OCI-LY1 (cell line): ENCODE measurements at regions not wholly inside any gene's neighbourhood (a gene's known extent, or its start where the extent isn't known, plus 50 kb on each side); places are given as distances from the start of the nearest gene placed in this dataset.

Experiments used
- H2AFZ ChIP-seq: fragments of 200-600 bp; sonication (generic), shearing (Covaris generic); 2 replicates; pipeline ENCODE4 v1.6.0; 2014; ENCODE audit warnings: antibody characterized with exemption, mild to moderate bottlenecking, low read length
- H3F3A ChIP-seq: fragments of 200-600 bp; sonication (generic), shearing (Covaris generic); 2 replicates; pipeline ENCODE4 v1.6.0; 2014; ENCODE audit warnings: mild to moderate bottlenecking, antibody characterized with exemption, low read length, moderate library complexity; ENCODE audit not compliant: insufficient read depth
- H3K27ac ChIP-seq: fragments of 200-600 bp; sonication (generic); 2 replicates; pipeline ENCODE4 v1.5.1; 2014; ENCODE audit warnings: low read length, mixed run types, mild to moderate bottlenecking, low read depth; ENCODE audit not compliant: poor library complexity, severe bottlenecking
- H3K27me3 ChIP-seq: fragments of 200-600 bp; sonication (generic); 2 replicates; pipeline ENCODE4 v1.6.0; 2014; ENCODE audit warnings: antibody characterized with exemption, mild to moderate bottlenecking, low read length, moderate library complexity; ENCODE audit not compliant: insufficient read depth
- H3K36me3 ChIP-seq: fragments of 200-600 bp; sonication (generic); 2 replicates; pipeline ENCODE4 v1.6.1; 2014; ENCODE audit warnings: mild to moderate bottlenecking, antibody characterized with exemption, low read length, moderate library complexity, mixed read lengths; ENCODE audit not compliant: insufficient read depth
- H3K4me1 ChIP-seq: fragments of 200-600 bp; sonication (generic); 2 replicates; pipeline ENCODE4 v1.5.1; 2014; ENCODE audit warnings: mild to moderate bottlenecking, low read length, moderate library complexity; ENCODE audit not compliant: insufficient read depth, severe bottlenecking
- H3K4me2 ChIP-seq: fragments of 200-600 bp; sonication (generic), shearing (Covaris generic); 2 replicates; pipeline ENCODE4 v1.6.1; 2014; ENCODE audit warnings: low read length
- H3K4me3 ChIP-seq: fragments of 200-600 bp; sonication (generic); 2 replicates; pipeline ENCODE4 v1.5.1; 2014; ENCODE audit warnings: low read length, low read depth, mild to moderate bottlenecking, mixed read lengths; ENCODE audit not compliant: poor library complexity, severe bottlenecking
- H3K79me2 ChIP-seq: fragments of 200-600 bp; shearing (Covaris generic); 2 replicates; pipeline ENCODE4 v1.6.1; 2016; ENCODE audit warnings: mixed run types, low read length, mixed read lengths; ENCODE audit not compliant: insufficient read depth
- H3K9ac ChIP-seq: fragments of 200-600 bp; sonication (generic), shearing (Covaris generic); 2 replicates; pipeline ENCODE4 v1.6.1; 2014; ENCODE audit warnings: mild to moderate bottlenecking, low read length, mixed read lengths
- H3K9me2 ChIP-seq: fragments of 200-600 bp; sonication (generic), shearing (Covaris generic); 2 replicates; pipeline ENCODE4 v1.6.1; 2014; ENCODE audit warnings: low read depth, mild to moderate bottlenecking, low read length, mixed read lengths
- H3K9me3 ChIP-seq: fragments of 200-600 bp; shearing (Covaris generic); 2 replicates; pipeline ENCODE4 v1.6.1; 2014; ENCODE audit warnings: low read length, mixed read lengths
- H4K20me1 ChIP-seq: fragments of 200-600 bp; sonication (generic), shearing (Covaris generic); 2 replicates; pipeline ENCODE4 v1.6.0; 2016; ENCODE audit warnings: mild to moderate bottlenecking, low read length; ENCODE audit not compliant: insufficient read depth
- EZH2 ChIP-seq: fragments of 200-600 bp; sonication (generic), shearing (Covaris generic); IDR thresholded peaks from 2 replicates; pipeline ENCODE4 v1.8.0; 2017; ENCODE audit warnings: borderline replicate concordance, mixed run types, mild to moderate bottlenecking, antibody characterized with exemption, low read length, moderate library complexity, mixed read lengths
- TF ChIP-seq, protein P1 (sequence below): fragments of 200-600 bp; sonication (generic), shearing (Covaris generic); IDR thresholded peaks from 2 replicates; pipeline ENCODE4 v1.5.1; 2017; ENCODE audit warnings: mild to moderate bottlenecking, antibody characterized with exemption, low read length, moderate library complexity, mixed read lengths

DNA sequence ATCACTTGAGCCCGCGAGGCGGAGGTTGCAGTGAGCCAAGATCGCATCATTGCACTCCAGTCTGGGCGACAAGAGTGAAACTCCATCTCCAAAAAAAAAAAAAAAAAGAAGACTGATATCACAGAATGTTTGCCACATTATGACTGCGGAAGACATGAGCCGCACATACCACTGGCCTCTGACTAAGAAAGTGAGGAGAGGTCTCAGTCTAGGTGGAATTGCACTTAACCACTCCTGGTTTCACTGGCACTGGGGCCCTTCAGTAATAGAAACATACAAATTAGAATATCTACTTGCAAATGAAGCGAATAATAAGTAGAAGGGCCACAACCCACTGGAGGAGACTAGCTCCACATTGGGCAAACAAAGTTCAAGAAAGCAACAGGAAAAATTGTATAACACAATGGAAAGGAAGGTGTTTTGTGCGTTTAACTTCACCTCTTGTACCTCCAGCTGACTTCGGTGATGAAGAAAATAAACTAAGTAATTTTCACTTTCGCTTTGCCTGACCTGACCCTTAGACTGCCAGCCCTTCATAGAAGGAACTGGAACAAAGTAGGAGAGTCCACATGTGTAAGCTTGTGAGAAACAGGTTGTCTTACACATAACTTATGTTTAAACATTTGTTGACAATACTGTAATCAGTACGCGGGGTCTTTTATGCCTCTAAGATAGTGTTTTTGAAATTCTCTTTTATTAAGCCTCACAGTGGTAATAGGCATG lies 147.5 kb upstream of the TSHZ2 start:
- TF ChIP-seq, protein P1, sequence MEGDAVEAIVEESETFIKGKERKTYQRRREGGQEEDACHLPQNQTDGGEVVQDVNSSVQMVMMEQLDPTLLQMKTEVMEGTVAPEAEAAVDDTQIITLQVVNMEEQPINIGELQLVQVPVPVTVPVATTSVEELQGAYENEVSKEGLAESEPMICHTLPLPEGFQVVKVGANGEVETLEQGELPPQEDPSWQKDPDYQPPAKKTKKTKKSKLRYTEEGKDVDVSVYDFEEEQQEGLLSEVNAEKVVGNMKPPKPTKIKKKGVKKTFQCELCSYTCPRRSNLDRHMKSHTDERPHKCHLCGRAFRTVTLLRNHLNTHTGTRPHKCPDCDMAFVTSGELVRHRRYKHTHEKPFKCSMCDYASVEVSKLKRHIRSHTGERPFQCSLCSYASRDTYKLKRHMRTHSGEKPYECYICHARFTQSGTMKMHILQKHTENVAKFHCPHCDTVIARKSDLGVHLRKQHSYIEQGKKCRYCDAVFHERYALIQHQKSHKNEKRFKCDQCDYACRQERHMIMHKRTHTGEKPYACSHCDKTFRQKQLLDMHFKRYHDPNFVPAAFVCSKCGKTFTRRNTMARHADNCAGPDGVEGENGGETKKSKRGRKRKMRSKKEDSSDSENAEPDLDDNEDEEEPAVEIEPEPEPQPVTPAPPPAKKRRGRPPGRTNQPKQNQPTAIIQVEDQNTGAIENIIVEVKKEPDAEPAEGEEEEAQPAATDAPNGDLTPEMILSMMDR = no peak
- no peak for TF ChIP-seq EZH2
- H3K79me2 ChIP-seq = no peaks in the 10 kb centered on the region
- no peak overlapping the region for H3K9ac ChIP-seq
- no peaks in the 10 kb centered on the region for H3K27me3 ChIP-seq
- H3K27ac ChIP-seq = no peak overlapping the region
- no peaks in the 10 kb centered on the region for H3F3A ChIP-seq
- no peaks in the 10 kb centered on the region for H3K36me3 ChIP-seq
- no peak overlapping the region for H3K4me3 ChIP-seq
- no peaks in the 10 kb centered on the region for H4K20me1 ChIP-seq
- H3K4me2 ChIP-seq = no peak overlapping the region
- no peak overlapping the region for H2AFZ ChIP-seq
- H3K9me2 ChIP-seq = no peaks in the 10 kb centered on the region
- H3K9me3 ChIP-seq = no peaks in the 10 kb centered on the region
- H3K4me1 ChIP-seq = no peaks in the 10 kb centered on the region

DNA sequence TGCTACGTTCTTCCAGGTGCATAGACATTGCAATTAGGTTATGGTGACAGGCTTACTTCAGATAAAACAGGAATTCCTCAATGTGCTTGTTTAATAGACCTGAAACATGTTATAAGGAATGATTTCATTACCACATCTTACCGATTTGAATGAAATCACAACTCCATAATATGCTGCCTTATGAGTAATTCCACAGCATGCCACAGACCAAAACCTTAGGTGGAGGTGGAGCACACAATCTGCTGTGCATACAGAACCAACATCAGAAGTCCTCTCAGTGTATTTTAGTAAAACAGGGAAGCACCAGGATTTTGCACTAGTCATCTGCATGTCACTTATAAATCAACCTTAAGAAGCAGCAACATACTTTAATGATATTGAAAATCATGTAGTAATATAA lies 148.9 kb upstream of the TSHZ2 start:
- Histone ChIP-seq H3K9ac (no peak overlapping the region), H3K9me2 (no peaks in the 10 kb centered on the region), H2AFZ (no peak overlapping the region), H3K27me3 (no peaks in the 10 kb centered on the region), H3K4me3 (no peak overlapping the region), H4K20me1 (no peaks in the 10 kb centered on the region), H3K4me1 (no peaks in the 10 kb centered on the region), H3K79me2 (no peaks in the 10 kb centered on the region), H3K27ac (no peak overlapping the region), H3K4me2 (no peak overlapping the region), H3F3A (no peaks in the 10 kb centered on the region), H3K36me3 (no peaks in the 10 kb centered on the region), H3K9me3 (no peaks in the 10 kb centered on the region)
- TF ChIP-seq, protein P1 = no peak
- no peak for TF ChIP-seq EZH2

DNA sequence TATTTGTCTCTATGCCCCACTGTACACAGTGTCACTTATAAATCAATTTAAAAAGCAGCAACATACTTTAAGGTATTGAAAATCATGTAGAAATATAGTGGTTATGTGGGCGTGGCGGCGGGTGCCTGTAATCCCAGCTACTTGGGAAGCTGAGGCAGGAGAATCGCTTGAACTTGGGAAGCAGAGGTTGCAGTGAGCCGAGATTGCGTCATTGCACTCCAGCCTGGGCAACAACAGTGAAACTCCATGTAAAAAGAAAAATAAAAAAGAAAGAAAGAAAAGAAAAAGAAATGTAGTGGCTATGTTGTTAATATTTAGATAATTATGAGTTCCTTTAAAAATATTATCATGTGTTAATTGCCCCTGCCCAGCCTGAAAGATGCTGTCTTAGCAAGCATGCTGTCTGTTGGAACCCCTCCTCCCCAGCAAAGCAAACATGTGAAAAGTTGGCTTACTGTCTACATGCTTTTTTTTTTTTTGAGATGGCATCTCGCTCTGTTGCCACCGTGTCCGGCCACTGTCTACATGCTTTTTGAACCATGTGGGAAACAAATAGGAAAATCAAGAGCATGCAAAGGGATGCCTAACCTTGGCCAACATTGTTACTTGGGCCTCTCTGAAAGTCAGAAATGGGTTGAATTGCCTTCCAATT lies 151.4 kb upstream of the TSHZ2 start:
- no peak overlapping the region for H3K9ac ChIP-seq
- H3K4me3 ChIP-seq = no peak overlapping the region
- no peaks in the 10 kb centered on the region for H4K20me1 ChIP-seq
- no peak overlapping the region for H2AFZ ChIP-seq
- no peaks in the 10 kb centered on the region for H3K4me1 ChIP-seq
- H3K9me2 ChIP-seq = no peaks in the 10 kb centered on the region
- H3K27ac ChIP-seq = no peak overlapping the region
- TF ChIP-seq EZH2 = no peak
- TF ChIP-seq, protein P1 = no peak
- H3K9me3 ChIP-seq = no peaks in the 10 kb centered on the region
- no peaks in the 10 kb centered on the region for H3K27me3 ChIP-seq
- H3K36me3 ChIP-seq = no peaks in the 10 kb centered on the region
- H3F3A ChIP-seq = no peaks in the 10 kb centered on the region
- H3K79me2 ChIP-seq = no peaks in the 10 kb centered on the region
- H3K4me2 ChIP-seq = no peak overlapping the region
